ENCODE measurements at regions not wholly inside any gene's neighbourhood (a gene's known extent, or its start where the extent isn't known, plus 50 kb on each side); places are given as distances from the start of the nearest gene placed in this dataset.
"Not testable (repeated sequence)": the region's sequence is repeated elsewhere in the genome, so short reads cannot be mapped to it uniquely, and the experiment has no call there.

DNA sequence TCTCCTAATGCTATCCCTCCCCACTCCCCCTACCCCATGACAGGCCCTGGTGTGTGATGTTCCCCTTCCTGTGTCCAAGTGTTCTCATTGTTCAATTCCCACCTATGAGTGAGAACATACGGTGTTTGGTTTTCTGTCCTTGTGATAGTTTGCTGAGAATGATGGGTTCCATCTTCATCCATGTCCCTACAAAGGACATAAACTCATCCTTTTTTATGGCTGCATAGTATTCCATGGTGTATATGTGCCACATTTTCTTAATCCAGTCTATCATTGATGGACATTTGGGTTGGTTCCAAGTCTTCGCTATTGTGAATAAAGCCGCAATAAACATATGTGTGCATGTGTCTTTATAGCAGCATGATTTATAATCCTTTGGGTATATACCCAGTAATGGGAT is 227.5 kb upstream of the PRDM1 start:
- TF ChIP-seq POLR2A, CTCF (IDR thresholded peaks at IDR 0.05): not testable (repeated sequence)

All from body of pancreas (tissue), 4 donors.